Astrocyte of the spinal cord (primary cell): ENCODE measurements at regions not wholly inside any gene's neighbourhood (a gene's known extent, or its start where the extent isn't known, plus 50 kb on each side); places are given as distances from the start of the nearest gene placed in this dataset.

Source experiments
- DNase-seq: peaks from one replicate; pipeline ENCODE4 v3.0.0; 2011; ENCODE audit warnings: low read depth, low spot score
- H3K4me3 ChIP-seq: 2 replicates; pipeline ENCODE4 v1.5.1; 2011; ENCODE audit warnings: low read depth, mild to moderate bottlenecking, low read length, moderate library complexity
- in situ Hi-C: cut with HindIII; loops from 2 replicates; pipeline ENCODE4 v1.10.0; 2017; ENCODE audit warnings: low sequenced_read_pairs
- TF ChIP-seq, protein P1 (sequence below): IDR thresholded peaks from 2 replicates; pipeline ENCODE4 v1.5.1; 2012; ENCODE audit warnings: low read depth, mild to moderate bottlenecking, low read length, inconsistent platforms

DNA sequence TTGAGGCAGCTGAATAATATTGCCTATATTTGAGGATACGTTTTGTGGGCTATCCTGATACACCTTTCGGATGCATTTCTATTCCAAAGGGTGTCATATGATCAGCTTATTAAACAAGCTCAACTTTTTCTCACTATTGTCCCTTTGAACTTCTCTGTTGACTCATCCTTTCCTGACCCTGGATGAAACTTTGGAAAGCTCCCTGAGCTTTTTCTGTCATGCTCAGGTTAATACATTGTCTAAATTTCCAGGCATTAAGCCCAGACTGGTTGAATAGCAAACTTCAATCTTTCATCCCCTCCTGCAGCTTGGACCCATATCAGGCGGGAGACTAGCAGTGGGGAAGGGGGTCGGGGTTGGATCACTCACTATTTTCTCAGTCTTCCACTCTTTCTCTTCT is 104.9 kb upstream of the PTPN3 start:
- peak; percentile 61 for DNase-seq
- no peak overlapping the region for H3K4me3 ChIP-seq
- TF ChIP-seq, protein P1, sequence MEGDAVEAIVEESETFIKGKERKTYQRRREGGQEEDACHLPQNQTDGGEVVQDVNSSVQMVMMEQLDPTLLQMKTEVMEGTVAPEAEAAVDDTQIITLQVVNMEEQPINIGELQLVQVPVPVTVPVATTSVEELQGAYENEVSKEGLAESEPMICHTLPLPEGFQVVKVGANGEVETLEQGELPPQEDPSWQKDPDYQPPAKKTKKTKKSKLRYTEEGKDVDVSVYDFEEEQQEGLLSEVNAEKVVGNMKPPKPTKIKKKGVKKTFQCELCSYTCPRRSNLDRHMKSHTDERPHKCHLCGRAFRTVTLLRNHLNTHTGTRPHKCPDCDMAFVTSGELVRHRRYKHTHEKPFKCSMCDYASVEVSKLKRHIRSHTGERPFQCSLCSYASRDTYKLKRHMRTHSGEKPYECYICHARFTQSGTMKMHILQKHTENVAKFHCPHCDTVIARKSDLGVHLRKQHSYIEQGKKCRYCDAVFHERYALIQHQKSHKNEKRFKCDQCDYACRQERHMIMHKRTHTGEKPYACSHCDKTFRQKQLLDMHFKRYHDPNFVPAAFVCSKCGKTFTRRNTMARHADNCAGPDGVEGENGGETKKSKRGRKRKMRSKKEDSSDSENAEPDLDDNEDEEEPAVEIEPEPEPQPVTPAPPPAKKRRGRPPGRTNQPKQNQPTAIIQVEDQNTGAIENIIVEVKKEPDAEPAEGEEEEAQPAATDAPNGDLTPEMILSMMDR, result no peak
- in situ Hi-C loops, result no loop called here

DNA sequence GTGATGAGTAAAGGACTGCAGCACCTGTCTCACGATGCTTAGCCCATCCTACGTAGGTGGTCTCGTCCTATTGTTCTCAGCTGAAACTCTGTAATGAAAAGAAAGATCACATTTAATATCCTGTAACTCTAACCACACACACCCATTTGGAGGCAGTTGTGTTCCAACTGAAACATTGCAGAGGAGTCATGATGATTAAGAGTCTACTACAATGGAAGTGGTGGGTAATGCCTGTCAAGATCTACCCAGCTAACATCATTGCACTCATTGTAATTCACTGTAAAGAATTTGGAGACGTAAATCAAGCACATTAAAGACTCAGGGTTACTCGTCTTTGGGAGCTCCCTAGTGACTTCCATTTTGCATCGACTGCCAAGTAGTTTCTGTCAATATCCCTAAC is 106.0 kb upstream of the PTPN3 start:
- TF ChIP-seq, protein P1, result no peak
- DNase-seq, result peak; percentile 36
- H3K4me3 ChIP-seq, result no peak overlapping the region
- in situ Hi-C loops, result no loop called here

DNA sequence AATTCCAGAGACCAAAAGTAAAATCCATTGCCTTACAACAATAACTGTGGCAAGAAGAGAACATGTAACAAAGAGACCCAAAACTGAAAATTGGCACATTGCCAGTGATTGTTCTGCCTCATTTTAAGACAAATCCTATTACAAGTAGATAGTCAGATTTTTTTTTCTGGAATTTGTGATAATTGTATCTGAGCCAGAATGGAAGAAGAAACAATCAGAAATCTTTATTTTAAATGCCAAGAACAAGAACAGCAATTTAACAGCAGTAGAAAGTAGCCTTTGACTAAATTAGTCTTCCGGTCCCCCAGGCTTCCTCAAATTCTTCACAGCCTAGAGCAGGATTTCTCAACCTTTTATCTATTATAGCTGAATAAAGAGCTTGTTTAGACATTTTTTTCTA is 106.7 kb upstream of the PTPN3 start:
- TF ChIP-seq, protein P1, result no peak
- peak; percentile 6 for DNase-seq
- no peak overlapping the region for H3K4me3 ChIP-seq
- in situ Hi-C loops, result no loop called here

DNA sequence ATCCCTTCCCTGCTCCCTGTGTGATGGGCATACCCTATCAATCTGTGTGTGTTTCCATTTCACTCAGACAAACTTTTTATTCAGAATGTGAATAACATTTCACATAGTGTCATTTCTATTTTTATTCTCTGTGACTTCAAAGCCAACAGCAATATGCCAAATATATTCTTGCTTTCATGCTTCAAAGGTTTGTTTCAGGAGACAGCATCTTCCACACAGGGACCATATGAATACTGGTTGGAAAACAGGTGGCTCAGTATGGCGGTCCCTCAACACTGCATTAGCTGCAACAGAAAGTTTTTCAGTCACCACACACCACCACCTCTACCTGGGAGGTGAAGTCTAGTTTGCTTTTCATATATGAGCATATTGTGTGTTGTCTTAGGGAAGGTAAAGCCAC is 111.0 kb upstream of the PTPN3 start:
- DNase-seq, result no peak
- TF ChIP-seq, protein P1, result no peak
- in situ Hi-C loops, result no loop called here
- no peak overlapping the region for H3K4me3 ChIP-seq

DNA sequence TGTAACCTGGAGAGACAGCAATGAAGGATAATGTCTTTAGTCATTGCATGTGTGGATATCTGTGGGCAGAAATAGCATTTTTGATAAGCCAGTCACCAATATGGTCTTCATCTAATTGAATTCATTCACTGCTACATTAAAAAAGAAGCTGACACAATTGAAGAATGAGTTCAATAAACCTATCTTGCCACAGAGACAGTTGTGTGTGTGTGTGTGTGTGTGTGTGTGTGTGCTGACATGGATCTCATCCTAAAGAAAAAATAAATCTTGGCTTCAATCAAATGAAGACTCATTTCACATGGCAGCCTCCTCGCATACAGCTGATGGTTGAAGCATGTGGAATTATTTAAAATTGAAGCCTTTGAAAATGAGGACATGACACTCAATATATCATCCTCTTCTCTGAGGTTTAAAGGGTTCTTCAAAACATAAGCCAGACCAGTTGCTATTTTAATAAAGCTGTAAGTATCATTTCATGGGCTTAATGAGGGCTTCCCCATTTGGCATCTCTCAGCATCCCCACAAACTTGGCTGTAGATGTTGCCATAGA is 118.5 kb upstream of the PTPN3 start:
- in situ Hi-C loops, result no loop called here
- no peak overlapping the region for H3K4me3 ChIP-seq
- TF ChIP-seq, protein P1, result no peak
- DNase-seq, result no peak

DNA sequence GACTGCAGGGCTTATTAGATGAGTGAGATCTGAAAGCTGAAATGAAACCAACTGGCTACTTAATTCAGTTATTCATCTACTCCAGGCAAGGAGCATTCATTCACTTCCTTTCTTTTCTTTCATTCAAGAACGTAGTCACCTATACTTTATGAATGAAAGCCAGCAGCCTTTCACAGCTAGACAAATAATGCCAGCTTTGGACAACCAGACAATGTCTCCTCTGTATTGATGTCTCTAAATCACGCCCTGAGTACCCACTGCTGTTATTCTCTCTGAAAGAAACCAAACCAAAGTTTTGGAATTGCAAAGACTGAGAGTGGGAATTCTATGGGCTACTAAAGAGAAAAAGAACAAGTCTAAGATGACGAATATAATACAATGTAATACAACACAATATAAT is 121.2 kb upstream of the PTPN3 start:
- in situ Hi-C loops, result no loop called here
- no peak for DNase-seq
- TF ChIP-seq, protein P1, result no peak
- H3K4me3 ChIP-seq, result no peak overlapping the region

DNA sequence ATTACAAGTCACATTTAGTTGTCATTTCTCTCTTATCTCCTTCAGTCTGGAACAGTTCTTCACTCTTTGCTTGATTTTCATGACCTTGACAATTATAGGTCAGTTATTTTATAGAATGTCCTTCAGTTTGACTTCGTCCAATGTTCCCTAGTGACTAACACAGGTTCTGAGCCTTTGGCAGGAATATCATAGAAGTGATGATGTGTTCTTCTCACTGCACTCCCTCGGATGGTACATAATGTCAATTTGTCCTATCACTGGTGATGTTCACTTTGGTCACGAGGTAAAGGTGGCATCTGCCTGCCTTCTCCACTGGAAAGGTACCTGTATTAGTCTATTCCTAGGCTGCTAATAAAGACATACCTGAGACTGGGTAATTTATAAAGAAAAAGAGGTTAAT is 126.0 kb upstream of the PTPN3 start:
- H3K4me3 ChIP-seq, result no peak overlapping the region
- no peak for DNase-seq
- TF ChIP-seq, protein P1, result no peak
- in situ Hi-C loops, result no loop called here
